Activated CD8-positive, alpha-beta memory T cell treated with anti-CD3 and anti-CD28 coated beads, Interleukin-2, amount 50 U/mL, for 1 hour (primary cell): ENCODE measurements at regions not wholly inside any gene's neighbourhood (a gene's known extent, or its start where the extent isn't known, plus 50 kb on each side); places are given as distances from the start of the nearest gene placed in this dataset.

Source experiments
- DNase-seq: peaks from one replicate; pipeline ENCODE4 v3.0.0-alpha.2; 2020; ENCODE audit errors: extremely low read depth

DNA sequence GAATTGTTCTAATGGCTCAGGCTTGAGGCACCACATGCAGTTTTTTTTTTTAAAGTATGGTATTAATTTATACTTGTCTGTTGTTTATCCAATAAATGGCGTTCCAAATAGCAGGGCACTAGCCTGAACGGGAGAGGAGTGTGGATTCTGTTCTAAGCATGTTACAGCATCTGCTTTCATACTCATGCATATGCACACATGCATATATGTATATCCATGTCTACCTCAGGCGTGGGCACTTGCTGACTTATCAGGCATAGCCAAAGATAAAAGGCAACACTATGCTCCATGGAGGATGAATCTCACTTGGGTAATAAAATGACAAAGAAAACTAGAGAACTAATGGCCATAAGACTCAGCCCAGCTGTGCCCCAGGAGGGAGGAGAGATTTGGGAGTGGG, 393.8 kb downstream of the GADD45G start:
- no peak for DNase-seq

DNA sequence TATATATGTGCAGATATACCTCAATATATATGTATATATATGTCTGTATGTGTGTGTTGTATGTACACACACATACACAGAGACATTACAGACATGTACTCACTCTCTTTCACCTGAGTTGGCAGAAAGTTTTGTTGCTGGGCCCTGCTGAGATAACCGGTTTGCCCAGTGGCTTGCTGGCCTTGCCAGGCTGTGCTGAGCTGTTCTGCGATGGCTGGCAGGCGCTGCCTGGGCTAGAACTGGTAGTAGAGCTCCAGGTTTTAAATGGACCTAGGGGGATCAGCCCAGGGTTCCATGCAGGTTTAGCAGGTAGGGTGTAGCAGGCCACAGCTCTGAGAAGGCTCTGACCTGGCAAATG, 394.3 kb downstream of the GADD45G start:
- no peak for DNase-seq

DNA sequence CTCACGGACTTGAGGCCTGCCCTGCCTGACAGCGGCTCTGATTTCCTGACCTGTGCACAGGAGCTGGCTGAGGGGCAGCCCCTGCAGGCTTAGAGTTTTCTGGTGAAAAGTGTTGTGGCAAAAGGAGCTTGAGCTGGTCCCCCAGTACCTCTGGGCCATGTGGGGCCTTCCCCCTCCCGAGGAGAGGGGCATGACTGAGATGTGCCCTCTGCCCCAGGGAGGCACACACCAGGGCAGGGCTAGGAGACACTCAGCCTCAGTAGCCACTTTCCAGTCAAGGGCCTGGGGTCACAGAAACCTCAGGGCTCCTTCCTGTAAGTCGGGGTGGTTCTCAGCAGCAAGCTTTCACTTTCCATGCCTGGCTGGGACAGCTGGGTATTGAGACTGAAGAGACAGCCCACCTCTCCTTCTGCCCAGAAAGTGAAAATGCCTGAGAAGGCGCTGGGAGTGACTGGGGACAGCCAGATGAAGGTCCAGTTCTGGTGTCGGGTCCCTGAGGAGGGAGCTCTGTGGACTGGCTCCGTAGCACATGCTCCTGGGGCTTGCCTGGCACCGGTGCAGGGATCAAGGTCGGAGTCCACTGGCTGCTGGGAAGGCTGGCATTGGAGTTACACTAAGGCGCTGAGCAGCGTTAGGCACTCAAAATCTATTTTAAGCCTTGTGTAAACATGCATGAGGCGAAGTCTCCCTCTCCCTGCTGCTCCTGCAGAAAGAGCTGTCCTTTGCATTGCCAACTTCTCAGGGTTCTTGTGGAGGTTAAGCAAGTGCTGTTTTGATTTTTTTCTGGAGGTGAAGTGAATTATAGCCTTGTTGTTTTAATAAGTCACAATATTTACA, 394.9 kb downstream of the GADD45G start:
- no peak for DNase-seq

DNA sequence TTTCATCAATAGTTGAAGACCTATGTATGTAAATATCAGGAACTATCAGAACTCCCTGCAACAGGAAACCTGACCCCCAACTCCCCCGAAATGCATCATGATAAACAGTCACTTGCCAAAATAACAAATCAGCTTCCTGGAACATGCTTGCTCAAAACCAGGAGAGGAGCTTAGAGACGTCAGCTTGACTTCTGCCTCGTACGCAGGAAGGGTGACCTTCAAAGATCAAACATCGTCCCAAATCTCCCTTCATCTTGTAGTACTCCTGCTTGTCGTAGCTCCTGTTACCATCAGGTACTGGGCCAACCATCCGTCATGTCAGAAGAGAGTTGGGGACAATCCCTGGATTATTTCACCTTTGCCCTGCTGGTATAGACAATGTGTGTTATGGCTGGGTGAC, 396.1 kb downstream of the GADD45G start:
- DNase-seq, result no peak

DNA sequence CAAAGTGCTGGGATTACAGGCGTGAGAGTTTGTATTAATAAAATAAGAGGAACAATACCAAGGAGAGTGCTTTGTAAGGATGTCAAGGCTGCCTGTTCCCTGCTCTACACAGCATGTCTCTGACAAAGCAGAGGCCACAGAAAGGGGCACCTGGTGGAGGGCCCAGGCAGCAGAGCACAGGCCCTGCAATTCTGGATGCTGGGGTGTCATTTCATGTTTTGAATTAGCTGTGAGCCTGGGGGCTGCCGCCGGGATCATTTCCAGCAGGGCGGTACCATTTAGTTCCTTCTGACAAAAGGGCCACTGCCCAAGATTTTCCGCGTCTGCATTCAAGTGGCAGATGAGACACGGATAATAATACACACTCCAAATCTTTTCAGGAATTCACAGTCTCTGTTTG, 396.9 kb downstream of the GADD45G start:
- DNase-seq, result no peak

DNA sequence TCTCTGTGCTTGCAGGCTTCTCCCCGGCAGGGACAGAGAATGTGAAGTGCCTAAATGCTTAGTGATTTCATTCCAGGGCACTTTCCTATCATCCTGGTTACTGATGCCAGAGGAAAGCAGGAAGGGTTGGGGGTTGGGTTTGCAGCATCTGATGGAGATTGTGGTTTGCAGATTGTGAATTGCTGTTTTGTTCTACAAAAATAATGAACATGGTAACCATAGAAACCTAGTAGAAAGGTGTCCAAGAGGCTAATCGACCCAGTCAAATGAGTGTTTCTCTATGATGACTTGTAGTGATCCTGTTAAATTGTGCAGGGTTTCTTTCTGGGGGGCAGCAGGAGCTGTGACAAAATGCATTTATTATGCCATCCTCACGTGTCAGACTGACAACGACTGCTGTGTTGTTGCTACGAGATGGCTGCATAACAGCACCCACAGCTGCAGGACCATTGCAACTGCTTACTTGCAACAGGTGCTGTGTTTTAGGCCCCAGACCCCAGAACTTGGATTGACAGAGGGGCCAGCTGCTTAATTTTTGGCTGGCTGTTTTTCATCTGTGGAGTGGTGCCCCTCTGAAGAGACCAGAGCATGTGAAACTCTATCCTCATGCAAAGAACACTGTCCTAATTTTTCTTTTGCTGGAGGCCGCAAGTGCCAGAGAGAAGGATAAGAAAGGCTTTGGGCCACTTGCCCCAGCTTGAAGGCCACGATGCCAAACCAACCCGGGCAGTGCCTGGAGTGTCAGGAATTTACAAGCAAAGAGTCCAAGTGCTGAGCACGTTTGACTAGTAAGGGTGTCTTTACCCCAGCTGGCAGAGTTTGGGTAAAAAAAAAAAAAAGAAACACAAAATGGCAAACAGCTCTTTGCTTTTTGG, 397.8 kb downstream of the GADD45G start:
- no peak for DNase-seq

DNA sequence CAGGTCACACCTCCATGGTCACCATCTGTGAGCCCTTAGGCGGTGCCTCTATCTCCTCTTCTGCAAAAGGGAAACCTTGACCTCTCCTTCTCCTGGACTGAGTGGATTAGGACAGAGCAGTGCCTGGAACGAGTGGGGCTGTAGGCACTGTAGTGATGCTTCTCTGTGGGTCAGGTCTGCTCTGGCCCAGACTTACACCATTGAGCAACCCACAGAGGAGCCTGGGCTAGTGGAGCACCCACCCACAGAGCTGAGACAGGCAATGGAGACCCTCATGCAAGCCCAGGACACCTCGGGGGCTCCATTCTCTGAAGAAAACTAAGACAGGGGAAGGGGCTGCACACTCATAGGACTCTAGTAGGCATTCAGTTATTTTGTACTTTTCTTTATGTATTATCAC, 400.6 kb downstream of the GADD45G start:
- DNase-seq, result no peak

DNA sequence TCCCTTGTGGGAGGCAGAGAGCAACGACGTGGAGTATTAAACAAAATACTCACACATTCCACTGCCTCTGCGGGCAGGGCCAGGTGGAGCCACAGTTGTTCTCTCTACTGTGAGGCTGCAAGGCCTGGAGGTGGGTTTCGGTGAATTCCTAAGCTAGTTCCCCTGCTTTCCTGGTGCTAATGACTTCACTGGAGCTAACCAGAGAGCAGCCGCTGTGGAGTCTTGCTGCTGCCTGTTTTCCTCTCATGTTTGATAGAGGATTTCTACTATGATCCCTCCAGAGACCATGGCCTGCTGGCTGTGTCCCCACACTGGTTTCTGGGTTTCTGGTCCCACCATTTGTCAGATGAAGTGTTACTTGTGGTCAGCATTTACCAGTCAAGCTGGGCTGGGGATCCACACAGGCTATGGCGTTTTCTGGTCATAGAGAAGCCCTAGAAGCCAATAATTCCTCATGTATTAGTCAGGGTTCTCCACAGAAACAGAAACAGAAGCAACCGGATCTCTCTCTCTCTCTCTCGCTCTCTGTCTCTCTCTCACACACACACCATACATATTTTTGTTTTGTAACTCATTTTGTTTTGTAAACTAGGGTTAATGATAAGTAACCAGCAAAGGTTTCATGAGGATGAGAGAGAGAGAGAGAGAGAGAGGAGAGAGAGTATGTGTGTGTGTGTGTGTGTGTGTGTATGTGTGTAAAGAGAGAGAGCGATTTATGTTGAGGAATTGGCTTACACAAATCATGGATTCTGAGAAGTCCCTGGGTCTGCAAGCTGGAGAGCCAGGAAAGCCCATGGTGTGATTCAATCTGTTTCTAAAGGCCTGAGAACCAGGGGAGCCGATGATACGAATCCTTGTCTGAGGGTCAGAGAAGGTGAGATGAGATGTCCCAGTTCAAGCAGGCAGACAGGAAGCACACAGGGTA, 403.0 kb downstream of the GADD45G start:
- no peak for DNase-seq

DNA sequence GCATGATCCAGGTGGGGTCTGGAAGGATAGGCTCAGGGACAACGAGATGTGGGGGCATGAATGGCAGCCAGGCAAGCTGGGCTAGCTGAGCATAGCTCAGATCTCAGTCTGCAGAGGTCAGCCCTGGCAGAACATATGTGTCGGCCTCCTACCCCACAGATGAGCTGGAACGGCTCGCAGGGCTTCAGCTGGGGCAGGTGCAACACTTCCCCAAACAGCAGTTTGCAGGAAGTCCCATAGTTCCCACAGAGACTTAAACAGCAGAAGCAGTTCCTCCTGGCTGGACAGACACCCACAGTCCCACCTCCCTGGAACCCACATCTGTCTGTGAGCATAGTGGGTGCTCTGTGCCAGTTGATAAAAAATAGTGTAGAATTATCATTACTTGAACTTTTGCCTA, 404.6 kb downstream of the GADD45G start:
- DNase-seq, result no peak

DNA sequence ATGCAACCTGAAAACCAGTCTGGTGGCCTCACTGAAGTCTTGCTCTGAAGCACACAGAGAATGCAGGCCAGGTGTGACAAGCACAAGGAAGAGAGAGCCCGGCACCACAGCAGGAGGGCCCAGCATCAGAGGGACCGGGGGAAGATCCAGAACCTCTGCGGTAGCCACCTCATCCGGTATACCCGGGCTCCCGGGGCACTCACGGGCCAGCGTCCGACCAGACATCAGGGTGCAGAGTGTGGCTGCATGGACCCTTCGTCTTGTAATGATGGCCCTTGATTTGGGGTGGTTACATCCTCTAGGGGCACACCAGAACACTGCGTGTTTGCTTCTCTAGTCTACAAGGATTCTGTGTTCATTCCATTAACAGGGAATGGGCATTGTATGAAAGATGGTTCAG, 406.0 kb downstream of the GADD45G start:
- DNase-seq, result no peak

DNA sequence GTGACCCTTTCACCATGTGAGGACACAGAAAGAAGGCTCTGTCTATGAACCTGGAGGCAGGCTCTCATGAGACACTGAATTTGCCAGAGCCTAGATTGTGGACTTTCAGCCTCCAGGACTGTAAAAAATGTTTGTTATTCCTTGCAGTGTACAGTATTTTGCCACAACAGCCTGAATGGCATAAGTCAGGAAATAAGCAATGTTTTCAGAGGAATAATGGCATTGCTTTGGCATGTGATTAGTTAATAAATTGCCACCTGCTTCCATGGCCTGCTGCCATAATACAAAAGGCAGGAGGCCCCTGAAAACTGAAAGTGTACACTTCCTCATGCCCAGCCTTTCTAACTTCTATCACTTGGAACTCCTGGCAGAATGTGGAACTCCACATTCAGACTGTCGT, 408.1 kb downstream of the GADD45G start:
- no peak for DNase-seq

DNA sequence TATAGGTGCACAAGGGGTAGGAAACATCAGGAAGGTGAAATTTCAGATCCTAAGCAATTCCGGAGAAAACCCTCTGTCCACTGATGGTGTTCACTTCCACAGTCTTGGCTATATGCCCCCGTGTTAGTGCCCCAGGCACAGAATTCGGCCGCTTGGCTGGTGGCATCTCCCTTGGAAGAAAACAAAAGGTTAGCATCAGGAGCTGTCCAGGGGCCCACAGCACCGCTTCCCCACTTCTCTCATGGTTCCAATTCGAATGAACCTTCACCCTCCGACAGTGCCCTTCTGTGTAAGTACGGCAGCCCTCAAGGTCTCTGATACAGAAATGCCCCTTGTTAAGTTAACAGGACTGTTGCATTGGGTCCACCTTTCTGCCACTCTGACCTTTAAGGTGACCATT, 409.0 kb downstream of the GADD45G start:
- DNase-seq, result no peak

DNA sequence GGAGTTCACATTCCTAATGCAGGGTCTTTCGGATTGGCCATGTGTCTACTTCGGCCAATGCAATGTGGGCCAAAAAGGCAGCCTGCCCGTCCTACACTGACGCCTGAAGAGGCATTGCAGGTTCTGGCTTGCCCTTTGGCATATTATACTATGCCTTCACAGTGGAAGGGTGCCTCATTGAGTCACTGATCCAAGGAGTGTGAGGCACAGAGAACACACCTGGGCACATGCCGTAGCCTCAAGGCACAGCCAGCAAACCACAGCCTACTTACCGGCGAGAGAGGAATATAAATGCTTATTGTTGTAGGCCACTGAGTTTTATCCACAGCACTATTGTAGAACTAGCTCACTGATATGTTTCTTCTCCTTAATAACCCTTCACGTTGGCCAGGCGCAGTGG, 409.6 kb downstream of the GADD45G start:
- DNase-seq, result no peak

DNA sequence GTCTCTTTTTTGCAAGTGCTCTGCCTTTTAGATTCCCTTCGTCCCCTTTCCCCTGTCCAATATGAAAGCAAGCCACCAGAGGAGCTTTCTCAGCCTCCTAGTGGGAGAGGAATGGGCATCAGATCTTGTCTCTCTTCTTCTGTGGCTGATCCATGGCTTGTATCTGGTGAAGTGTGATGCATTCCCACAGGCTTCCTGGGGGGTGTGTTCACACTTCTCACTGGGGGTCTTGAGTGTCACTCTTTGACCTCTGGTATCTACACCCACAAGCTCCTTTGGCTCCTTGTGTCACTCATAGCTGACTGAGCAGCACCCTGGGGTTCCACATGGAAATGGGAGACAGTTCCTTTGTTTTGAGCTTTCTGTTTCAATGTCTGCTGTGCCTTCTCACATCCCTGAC, 411.5 kb downstream of the GADD45G start:
- DNase-seq, result no peak

DNA sequence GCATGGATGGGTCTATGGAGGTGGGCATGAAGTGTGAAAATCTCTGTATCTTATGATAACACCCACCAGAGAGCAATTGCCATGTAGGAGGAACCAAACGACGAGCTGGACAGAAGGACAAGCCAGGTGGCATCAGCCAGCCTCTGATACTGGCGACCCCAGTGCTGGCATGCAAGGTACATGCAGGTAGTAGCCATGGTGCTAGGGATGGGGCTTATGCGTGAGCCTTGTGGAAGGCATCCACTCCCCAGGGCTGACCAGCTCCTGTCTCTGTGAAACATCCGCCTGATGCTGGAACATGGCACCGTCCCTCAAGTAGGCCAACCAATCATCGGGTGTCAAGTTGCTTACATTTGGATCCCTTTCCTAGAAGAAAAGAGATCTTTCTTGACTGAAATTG, 412.9 kb downstream of the GADD45G start:
- DNase-seq, result no peak

DNA sequence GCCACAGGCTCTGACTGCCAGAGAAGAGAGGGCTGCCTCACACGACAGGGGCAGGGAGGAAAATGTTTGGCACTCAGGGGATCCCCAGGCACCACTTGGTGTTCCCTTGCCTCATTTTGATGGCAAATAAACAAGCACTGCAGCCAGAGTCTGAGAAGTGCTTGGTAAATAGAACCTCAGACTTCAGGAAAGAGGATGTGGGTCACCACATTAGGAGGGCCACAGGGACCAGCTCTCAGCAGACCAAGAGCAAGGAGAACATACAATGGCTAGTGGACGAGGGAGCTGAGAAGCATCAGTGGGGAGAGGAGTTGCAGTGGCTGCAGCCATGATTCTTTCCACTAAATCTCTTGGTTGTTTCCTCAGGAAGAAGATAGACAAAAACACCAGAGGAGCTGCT, 413.9 kb downstream of the GADD45G start:
- DNase-seq, result no peak

DNA sequence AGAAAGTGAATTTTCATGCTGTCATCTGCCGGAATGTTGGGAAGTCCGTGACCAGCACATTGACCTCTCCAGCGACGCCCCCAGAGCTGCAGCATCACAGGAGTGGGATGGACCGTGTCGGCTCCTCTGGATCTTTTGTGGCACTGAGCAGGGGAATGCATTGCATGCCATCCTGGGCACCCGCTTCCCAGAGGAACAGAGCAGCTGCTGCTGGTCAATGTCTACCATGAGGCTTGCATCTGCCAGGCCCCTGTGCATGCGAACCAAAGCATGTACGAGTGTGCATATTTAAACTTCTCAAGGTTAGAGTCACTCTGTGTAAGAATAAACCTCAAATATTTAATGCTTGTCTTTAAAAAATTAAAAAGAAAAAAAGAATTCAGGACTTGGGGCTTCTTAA, 414.8 kb downstream of the GADD45G start:
- no peak for DNase-seq

DNA sequence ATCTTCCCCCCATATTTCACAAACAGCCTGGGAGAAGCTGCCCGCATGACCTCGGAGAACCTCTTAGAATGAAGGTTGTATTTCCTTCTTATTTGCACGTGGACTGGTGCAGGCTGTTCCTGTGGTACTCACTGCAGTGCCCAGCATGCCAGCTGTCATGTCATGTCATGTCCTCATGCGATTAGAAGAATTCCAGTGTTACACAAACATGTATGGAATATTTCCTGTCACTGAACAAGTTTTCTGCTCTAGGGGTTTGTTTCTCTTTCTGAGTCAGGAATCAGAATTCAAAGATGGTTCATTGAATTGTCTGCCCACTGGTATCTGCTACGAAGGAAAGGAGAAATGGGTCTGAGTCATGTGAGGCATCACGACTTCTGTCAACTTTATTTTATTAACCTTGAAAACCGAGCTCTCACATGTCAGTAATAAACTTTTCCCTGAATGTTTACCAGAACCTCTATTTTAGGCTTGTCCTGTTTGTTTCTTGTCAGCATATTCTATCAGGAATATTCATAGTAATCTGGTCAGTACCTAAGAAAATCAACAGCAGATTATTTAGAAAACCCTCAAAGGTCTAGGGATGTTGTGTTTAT, 415.6 kb downstream of the GADD45G start:
- DNase-seq, result no peak

DNA sequence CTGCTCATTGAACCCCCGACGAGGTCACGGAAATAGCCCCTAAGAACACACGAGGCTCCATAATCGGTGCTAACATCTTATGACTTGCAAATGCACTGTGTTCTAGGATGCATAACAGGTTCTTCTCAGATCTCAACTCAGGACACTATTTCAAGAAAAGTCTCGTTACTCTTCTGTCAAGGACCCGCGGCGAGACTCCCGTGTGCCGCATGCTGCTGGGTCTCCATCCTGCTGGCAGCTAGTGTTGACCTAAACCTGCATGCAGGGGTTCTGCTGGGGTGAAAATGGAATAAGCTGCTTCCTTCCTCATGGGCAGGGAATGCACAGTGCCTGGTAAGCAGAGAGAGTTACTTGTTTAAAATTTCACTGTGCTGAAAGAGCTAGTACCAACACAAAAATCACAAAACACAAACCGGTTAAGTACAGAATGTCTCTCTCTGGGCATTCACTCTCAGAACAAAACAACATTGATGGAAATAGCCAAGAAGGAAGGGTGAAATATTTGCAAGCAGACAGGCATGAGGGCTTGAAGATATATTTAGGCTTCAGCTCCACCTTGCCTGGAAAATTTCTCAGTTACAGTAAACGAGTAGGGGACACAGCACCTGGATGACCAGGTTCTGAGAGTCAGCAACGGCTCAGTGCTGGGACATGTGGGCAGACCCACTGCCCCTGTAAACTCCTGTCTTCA, 416.5 kb downstream of the GADD45G start:
- DNase-seq, result no peak

DNA sequence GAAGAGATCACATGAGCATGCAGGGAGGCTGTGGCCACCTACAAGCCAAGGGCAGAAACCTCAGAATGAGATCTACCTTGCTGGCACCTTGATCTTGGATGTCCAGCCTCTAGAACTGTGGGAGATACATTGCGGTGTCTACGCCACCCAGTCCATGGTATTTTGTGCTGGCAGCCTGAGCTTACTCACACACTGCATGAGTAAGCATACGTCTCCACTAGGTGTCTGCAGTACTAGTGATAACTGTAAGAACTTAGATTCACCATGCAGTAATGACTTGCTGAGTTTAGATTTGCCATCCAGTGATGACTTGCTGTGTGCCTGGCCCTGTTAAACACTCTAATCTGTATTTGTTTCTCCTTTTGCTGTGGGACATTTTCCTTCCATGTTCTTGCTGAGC, 417.7 kb downstream of the GADD45G start:
- no peak for DNase-seq

DNA sequence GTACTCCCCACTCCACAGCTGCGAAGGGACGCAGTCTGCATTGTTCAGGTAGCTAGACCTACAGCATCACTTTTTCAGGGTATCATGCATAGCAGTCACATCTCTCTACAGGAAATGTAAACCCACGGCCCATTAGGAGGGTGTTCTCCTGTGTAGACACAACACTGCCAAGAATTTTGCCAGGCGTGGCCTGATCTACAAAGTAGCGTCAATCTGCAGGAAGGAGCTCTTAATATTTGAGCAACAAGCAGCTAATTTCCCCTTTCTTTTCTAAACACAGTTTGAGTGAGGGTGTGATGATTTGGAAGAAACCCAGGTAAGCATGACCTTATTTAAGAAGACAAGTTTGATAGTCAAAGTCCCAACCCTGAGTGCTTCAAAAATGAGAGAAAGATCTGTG, 419.0 kb downstream of the GADD45G start:
- no peak for DNase-seq
